NCI-H82 (cell line): ENCODE measurements at regions not wholly inside any gene's neighbourhood (a gene's known extent, or its start where the extent isn't known, plus 50 kb on each side); places are given as distances from the start of the nearest gene placed in this dataset.
"Not testable (repeated sequence)": the region's sequence is repeated elsewhere in the genome, so short reads cannot be mapped to it uniquely, and the experiment has no call there.

Source experiments
- DNase-seq: peaks from one replicate; lab custom pipeline; 2025; lab: John Stamatoyannopoulos, UW

- no peak for DNase-seq
Measured at GRCh38 chr18:78790960-78791359, 188.7 kb upstream of the SALL3 start.

GRCh38 chr18:78792094-78792493 is 187.5 kb upstream of the SALL3 start:
- no peak for DNase-seq

GRCh38 chr18:78792736-78793135 is 186.9 kb upstream of the SALL3 start:
- DNase-seq, result no peak

- DNase-seq, result no peak
Measured at GRCh38 chr18:78793313-78794070, 186.1 kb upstream of the SALL3 start.

GRCh38 chr18:78794071-78794430 is 185.6 kb upstream of the SALL3 start:
- no peak for DNase-seq

GRCh38 chr18:78796693-78797455 is 182.7 kb upstream of the SALL3 start:
- DNase-seq, result no peak

- DNase-seq, result no peak
Measured at GRCh38 chr18:78797499-78797898, 182.1 kb upstream of the SALL3 start.

- DNase-seq, result no peak
Measured at GRCh38 chr18:78798402-78799175, 181.0 kb upstream of the SALL3 start.

GRCh38 chr18:78799382-78800089 is 180.1 kb upstream of the SALL3 start:
- DNase-seq, result no peak

GRCh38 chr18:78800102-78800851 is 179.3 kb upstream of the SALL3 start:
- not testable (repeated sequence) for DNase-seq

- no peak for DNase-seq
Measured at GRCh38 chr18:78801011-78801410, 178.6 kb upstream of the SALL3 start.

- no peak for DNase-seq
Measured at GRCh38 chr18:78803104-78803503, 176.5 kb upstream of the SALL3 start.

GRCh38 chr18:78804206-78805030 is 175.2 kb upstream of the SALL3 start:
- no peak for DNase-seq

GRCh38 chr18:78805840-78806239 is 173.8 kb upstream of the SALL3 start:
- no peak for DNase-seq

GRCh38 chr18:78807668-78808067 is 171.9 kb upstream of the SALL3 start:
- no peak for DNase-seq

GRCh38 chr18:78809845-78810244 is 169.8 kb upstream of the SALL3 start:
- DNase-seq, result no peak

GRCh38 chr18:78810706-78811105 is 168.9 kb upstream of the SALL3 start:
- DNase-seq, result no peak

- no peak for DNase-seq
Measured at GRCh38 chr18:78812067-78812466, 167.6 kb upstream of the SALL3 start.

GRCh38 chr18:78813156-78813555 is 166.5 kb upstream of the SALL3 start:
- no peak for DNase-seq

- no peak for DNase-seq
Measured at GRCh38 chr18:78813936-78814710, 165.5 kb upstream of the SALL3 start.
